ENCODE measurements at regions not wholly inside any gene's neighbourhood (a gene's known extent, or its start where the extent isn't known, plus 50 kb on each side); places are given as distances from the start of the nearest gene placed in this dataset.

DNA sequence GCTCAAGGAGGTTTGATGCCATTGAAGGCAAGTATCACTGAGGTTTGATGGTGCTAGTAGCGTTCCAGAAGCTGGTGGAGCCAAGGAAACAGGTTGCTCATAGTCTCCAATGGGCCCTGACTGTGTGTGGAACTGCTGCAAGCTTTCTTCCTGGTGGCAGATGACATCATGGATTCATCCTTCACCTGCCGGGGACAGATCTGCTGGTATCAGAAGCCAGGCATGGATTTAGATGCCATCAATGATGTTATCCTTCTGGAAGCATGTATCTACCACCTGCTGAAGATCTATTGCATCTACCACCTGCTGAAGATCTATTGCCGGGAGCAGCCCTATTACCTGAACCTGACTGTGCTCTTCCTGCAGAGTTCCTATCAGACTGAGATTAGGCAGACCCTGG is 734.4 kb downstream of the PLA2G4A start:
- H3K4me2 ChIP-seq (ENCODE audit: unreplicated experiment) = no peak overlapping the region
- H3K9me2 ChIP-seq (ENCODE audit: insufficient read depth) = no peaks in the 10 kb centered on the region
- no peak for DNase-seq
- H3K4me3 ChIP-seq = no peak overlapping the region
- no peak overlapping the region for H3K27ac ChIP-seq
- no peaks in the 10 kb centered on the region for H3K9me3 ChIP-seq (ENCODE audit: low read depth)
- H3K79me2 ChIP-seq (ENCODE audit: insufficient read depth) = no peaks in the 10 kb centered on the region
- no peaks in the 10 kb centered on the region for H3K27me3 ChIP-seq (replicated peaks; ENCODE audit: insufficient read depth)
- H3K36me3 ChIP-seq (ENCODE audit: low read depth) = no peaks in the 10 kb centered on the region
- H3K4me1 ChIP-seq (ENCODE audit: insufficient read depth) = peaks cover 3% of the 10 kb centered on the region; the same call in 1 of the 2 replicates
- no peaks in the 10 kb centered on the region for H4K20me1 ChIP-seq (ENCODE audit: insufficient read depth)
- no peak overlapping the region for H2AFZ ChIP-seq
- TF ChIP-seq EZH2 (IDR thresholded peaks at IDR 0.05; ENCODE audit: insufficient read depth, poor library complexity, severe bottlenecking) (no peak), EZH2phosphoT487 (IDR thresholded peaks at IDR 0.05; ENCODE audit: insufficient read depth, low read depth) (no peak)
- H3F3A ChIP-seq (ENCODE audit: insufficient read depth) = no peaks in the 10 kb centered on the region
- in situ Hi-C loops (cut with MboI) = no loop called here
- WGBS, 2 experiments (ENCODE audit: low coverage in 1 of 2, low lambda C conversion rate in 2 of 2, missing lambda C conversion rate in 2 of 2) = 62 to 69% methylated on average over 3 of the region's 3 CpGs
- no peak overlapping the region for H3K9ac ChIP-seq

GRCh38 chr1:187566354-187566753 is 737.6 kb downstream of the PLA2G4A start:
- Histone ChIP-seq H3K4me1 (ENCODE audit: insufficient read depth) (peaks cover 22% of the 10 kb centered on the region), H3K9me2 (ENCODE audit: insufficient read depth) (no peaks in the 10 kb centered on the region), H3K4me2 (ENCODE audit: unreplicated experiment) (no peak overlapping the region), H3K9ac (no peak overlapping the region), H3K4me3 (no peak overlapping the region), H3K27ac (no peak overlapping the region), H2AFZ (no peak overlapping the region), H3K36me3 (ENCODE audit: low read depth) (no peaks in the 10 kb centered on the region), H3F3A (ENCODE audit: insufficient read depth) (peaks cover 11% of the 10 kb centered on the region), H3K9me3 (ENCODE audit: low read depth) (no peaks in the 10 kb centered on the region), H3K27me3 (replicated peaks; ENCODE audit: insufficient read depth) (no peaks in the 10 kb centered on the region), H3K79me2 (ENCODE audit: insufficient read depth) (no peaks in the 10 kb centered on the region), H4K20me1 (ENCODE audit: insufficient read depth) (no peaks in the 10 kb centered on the region)
- DNase-seq = peak; percentile 4
- in situ Hi-C loops (cut with MboI) = no loop called here
- 27 to 32% methylated on average over 1 of the region's 1 CpG for WGBS, 2 experiments (ENCODE audit: low coverage in 1 of 2, low lambda C conversion rate in 2 of 2, missing lambda C conversion rate in 2 of 2)
- no peak for TF ChIP-seq EZH2 (IDR thresholded peaks at IDR 0.05; ENCODE audit: insufficient read depth, poor library complexity, severe bottlenecking)
- no peak for TF ChIP-seq EZH2phosphoT487 (IDR thresholded peaks at IDR 0.05; ENCODE audit: insufficient read depth, low read depth)

GRCh38 chr1:187568067-187568466 is 739.3 kb downstream of the PLA2G4A start:
- Histone ChIP-seq H3K79me2 (ENCODE audit: insufficient read depth) (no peaks in the 10 kb centered on the region), H3K9me2 (ENCODE audit: insufficient read depth) (no peaks in the 10 kb centered on the region), H3K9ac (no peak overlapping the region), H3F3A (ENCODE audit: insufficient read depth) (peaks cover 11% of the 10 kb centered on the region), H3K27me3 (replicated peaks; ENCODE audit: insufficient read depth) (no peaks in the 10 kb centered on the region), H3K27ac (no peak overlapping the region), H3K4me2 (ENCODE audit: unreplicated experiment) (no peak overlapping the region), H3K36me3 (ENCODE audit: low read depth) (no peaks in the 10 kb centered on the region), H2AFZ (no peak overlapping the region), H3K4me1 (ENCODE audit: insufficient read depth) (peaks cover 22% of the 10 kb centered on the region), H4K20me1 (ENCODE audit: insufficient read depth) (no peaks in the 10 kb centered on the region), H3K9me3 (ENCODE audit: low read depth) (no peaks in the 10 kb centered on the region), H3K4me3 (no peak overlapping the region)
- no peak for TF ChIP-seq EZH2 (IDR thresholded peaks at IDR 0.05; ENCODE audit: insufficient read depth, poor library complexity, severe bottlenecking)
- TF ChIP-seq EZH2phosphoT487 (IDR thresholded peaks at IDR 0.05; ENCODE audit: insufficient read depth, low read depth) = no peak
- in situ Hi-C loops (cut with MboI) = no loop called here
- 89 to 93% methylated on average over 2 of the region's 2 CpGs for WGBS, 2 experiments (ENCODE audit: low coverage in 1 of 2, low lambda C conversion rate in 2 of 2, missing lambda C conversion rate in 2 of 2)
- DNase-seq = no peak

DNA sequence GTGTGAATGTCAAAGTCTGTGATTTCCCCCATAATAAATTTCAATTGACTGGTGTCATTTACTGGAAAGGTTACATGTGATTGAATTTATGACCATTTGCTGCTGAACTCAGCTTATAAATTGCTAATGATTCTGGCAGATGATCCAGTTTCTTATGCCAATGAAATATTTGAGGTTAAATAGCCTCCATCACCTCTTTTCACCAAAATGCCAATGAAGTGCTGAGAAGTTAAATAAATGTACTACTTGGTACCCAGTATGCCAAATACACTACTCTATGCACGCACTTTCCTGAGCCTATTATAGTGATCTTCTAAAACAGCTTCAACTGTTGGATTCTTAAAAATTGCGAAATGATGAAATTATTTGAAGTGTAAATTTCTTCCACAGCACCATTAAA is 741.4 kb downstream of the PLA2G4A start:
- no peak for TF ChIP-seq EZH2phosphoT487 (IDR thresholded peaks at IDR 0.05; ENCODE audit: insufficient read depth, low read depth)
- TF ChIP-seq EZH2 (IDR thresholded peaks at IDR 0.05; ENCODE audit: insufficient read depth, poor library complexity, severe bottlenecking) = no peak
- H4K20me1 ChIP-seq (ENCODE audit: insufficient read depth) = no peaks in the 10 kb centered on the region
- no peaks in the 10 kb centered on the region for H3K79me2 ChIP-seq (ENCODE audit: insufficient read depth)
- H3K4me1 ChIP-seq (ENCODE audit: insufficient read depth) = peaks cover 22% of the 10 kb centered on the region
- H2AFZ ChIP-seq = no peak overlapping the region
- no peaks in the 10 kb centered on the region for H3K36me3 ChIP-seq (ENCODE audit: low read depth)
- no peak overlapping the region for H3K4me3 ChIP-seq
- peak overlapping the region; percentile 69 for H3K4me2 ChIP-seq (ENCODE audit: unreplicated experiment)
- in situ Hi-C loops (cut with MboI) = no loop called here
- H3K27ac ChIP-seq = peak overlapping the region; percentile 56; the same call in 1 of the 2 replicates
- no peak overlapping the region for H3K9ac ChIP-seq
- H3K9me3 ChIP-seq (ENCODE audit: low read depth) = no peaks in the 10 kb centered on the region
- 70 to 72% methylated on average over 2 of the region's 2 CpGs for WGBS, 2 experiments (ENCODE audit: low coverage in 1 of 2, low lambda C conversion rate in 2 of 2, missing lambda C conversion rate in 2 of 2)
- no peaks in the 10 kb centered on the region for H3K27me3 ChIP-seq (replicated peaks; ENCODE audit: insufficient read depth)
- peaks cover 11% of the 10 kb centered on the region for H3F3A ChIP-seq (ENCODE audit: insufficient read depth)
- H3K9me2 ChIP-seq (ENCODE audit: insufficient read depth) = no peaks in the 10 kb centered on the region
- peak; percentile 7 for DNase-seq

- Histone ChIP-seq H3K4me3 (no peak overlapping the region), H3K36me3 (ENCODE audit: low read depth) (no peaks in the 10 kb centered on the region), H3K9ac (no peak overlapping the region), H3K4me1 (ENCODE audit: insufficient read depth) (no peaks in the 10 kb centered on the region), H3K27ac (no peak overlapping the region), H3K4me2 (ENCODE audit: unreplicated experiment) (no peak overlapping the region), H3K9me2 (ENCODE audit: insufficient read depth) (no peaks in the 10 kb centered on the region), H3K9me3 (ENCODE audit: low read depth) (no peaks in the 10 kb centered on the region), H3F3A (ENCODE audit: insufficient read depth) (no peaks in the 10 kb centered on the region), H4K20me1 (ENCODE audit: insufficient read depth) (no peaks in the 10 kb centered on the region), H3K27me3 (replicated peaks; ENCODE audit: insufficient read depth) (no peaks in the 10 kb centered on the region), H2AFZ (peak overlapping the region; percentile 24; the same call in 1 of the 2 replicates), H3K79me2 (ENCODE audit: insufficient read depth) (no peaks in the 10 kb centered on the region)
- no peak for DNase-seq
- TF ChIP-seq EZH2phosphoT487 (IDR thresholded peaks at IDR 0.05; ENCODE audit: insufficient read depth, low read depth) (no peak), EZH2 (IDR thresholded peaks at IDR 0.05; ENCODE audit: insufficient read depth, poor library complexity, severe bottlenecking) (no peak)
- 41 to 54% methylated on average over 1 of the region's 1 CpG for WGBS, 2 experiments (ENCODE audit: low coverage in 1 of 2, low lambda C conversion rate in 2 of 2, missing lambda C conversion rate in 2 of 2)
- in situ Hi-C loops (cut with MboI) = no loop called here
Observed at GRCh38 chr1:187577610-187578009, 748.9 kb downstream of the PLA2G4A start.
